ENCODE measurements at regions not wholly inside any gene's neighbourhood (a gene's known extent, or its start where the extent isn't known, plus 50 kb on each side); places are given as distances from the start of the nearest gene placed in this dataset.

- TF ChIP-seq CTCF (conservative IDR thresholded peaks at IDR 0.05 in 1 of 2, IDR thresholded peaks at IDR 0.05 in 1 of 2; ENCODE audit: extremely low read depth in 1 of 2, insufficient read depth in 1 of 2, low read depth in 1 of 2, low read length in 2 of 2) (no peak), EZH2 (IDR thresholded peaks at IDR 0.05; ENCODE audit: borderline replicate concordance, low read length) (no peak)
Observed at GRCh38 chr7:52462474-52462873, 573.0 kb upstream of the POM121L12 start.

All from mammary epithelial cell (primary cell).